Fibroblast of lung (primary cell): ENCODE measurements at regions not wholly inside any gene's neighbourhood (a gene's known extent, or its start where the extent isn't known, plus 50 kb on each side); places are given as distances from the start of the nearest gene placed in this dataset.

Experiments
- EZH2 ChIP-seq: IDR thresholded peaks from 2 replicates; pipeline ENCODE4 v1.5.1; 2012; ENCODE audit warnings: low read length, control low read depth, mild to moderate bottlenecking; ENCODE audit errors: missing control alignments
- TF ChIP-seq, protein P1 (sequence below), 2 donors: IDR thresholded peaks in 1 of 2; conservative IDR thresholded peaks in 1 of 2; 1 replicate in 1 of 2; 2 replicates in 1 of 2; pipeline ENCODE4 v1.5.1; 2011 to 2012; ENCODE audit warnings: low read length in 2 of 2, control low read depth in 1 of 2, inconsistent platforms in 1 of 2, low read depth in 1 of 2, mild to moderate bottlenecking in 1 of 2

DNA sequence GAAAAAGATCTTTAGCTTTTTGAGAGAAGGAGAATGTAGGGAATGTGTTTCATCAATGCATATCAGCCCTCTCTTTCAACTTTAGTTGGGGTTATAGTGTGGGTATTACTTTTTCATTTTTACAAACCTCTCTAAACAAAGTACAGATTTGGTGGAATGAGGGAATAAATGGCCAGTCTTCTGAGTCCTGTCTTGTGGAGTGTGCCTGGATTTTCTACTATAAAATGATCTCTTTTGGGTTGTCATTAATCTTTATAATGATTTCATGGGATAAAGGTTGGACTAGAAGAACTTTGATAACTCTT, 209.3 kb downstream of the RNF144B start:
- TF ChIP-seq, protein P1, sequence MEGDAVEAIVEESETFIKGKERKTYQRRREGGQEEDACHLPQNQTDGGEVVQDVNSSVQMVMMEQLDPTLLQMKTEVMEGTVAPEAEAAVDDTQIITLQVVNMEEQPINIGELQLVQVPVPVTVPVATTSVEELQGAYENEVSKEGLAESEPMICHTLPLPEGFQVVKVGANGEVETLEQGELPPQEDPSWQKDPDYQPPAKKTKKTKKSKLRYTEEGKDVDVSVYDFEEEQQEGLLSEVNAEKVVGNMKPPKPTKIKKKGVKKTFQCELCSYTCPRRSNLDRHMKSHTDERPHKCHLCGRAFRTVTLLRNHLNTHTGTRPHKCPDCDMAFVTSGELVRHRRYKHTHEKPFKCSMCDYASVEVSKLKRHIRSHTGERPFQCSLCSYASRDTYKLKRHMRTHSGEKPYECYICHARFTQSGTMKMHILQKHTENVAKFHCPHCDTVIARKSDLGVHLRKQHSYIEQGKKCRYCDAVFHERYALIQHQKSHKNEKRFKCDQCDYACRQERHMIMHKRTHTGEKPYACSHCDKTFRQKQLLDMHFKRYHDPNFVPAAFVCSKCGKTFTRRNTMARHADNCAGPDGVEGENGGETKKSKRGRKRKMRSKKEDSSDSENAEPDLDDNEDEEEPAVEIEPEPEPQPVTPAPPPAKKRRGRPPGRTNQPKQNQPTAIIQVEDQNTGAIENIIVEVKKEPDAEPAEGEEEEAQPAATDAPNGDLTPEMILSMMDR (conservative IDR thresholded peaks at IDR 0.05 in 1 of 2, IDR thresholded peaks at IDR 0.05 in 1 of 2; ENCODE audit: low read depth in 1 of 2, low read length in 2 of 2) = no peak
- no peak for TF ChIP-seq EZH2
